ENCODE measurements at regions not wholly inside any gene's neighbourhood (a gene's known extent, or its start where the extent isn't known, plus 50 kb on each side); places are given as distances from the start of the nearest gene placed in this dataset.

DNA sequence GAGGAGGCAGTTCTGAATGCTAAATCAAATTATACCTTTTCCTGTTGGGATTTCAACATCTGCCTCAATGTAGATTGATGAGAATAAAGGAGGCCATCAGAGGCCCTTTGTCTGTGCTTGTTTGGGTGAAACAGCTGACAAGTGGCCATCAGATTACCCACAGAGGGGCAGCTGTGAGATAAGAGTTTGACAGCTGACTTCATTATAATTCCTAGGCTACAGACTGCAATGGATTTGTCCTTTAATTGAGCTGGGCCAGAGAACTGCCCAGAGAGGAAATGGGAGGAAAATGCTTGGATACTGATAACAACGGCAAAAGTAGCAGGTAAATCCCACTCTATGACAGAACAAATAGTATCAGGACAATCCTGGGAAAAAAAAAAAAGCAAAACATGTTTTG is 649.4 kb downstream of the HDGFL1 start:
- no peak for TF ChIP-seq EZH2 (IDR thresholded peaks at IDR 0.05; ENCODE audit: low read length, missing control alignments)
- TF ChIP-seq, protein P1, sequence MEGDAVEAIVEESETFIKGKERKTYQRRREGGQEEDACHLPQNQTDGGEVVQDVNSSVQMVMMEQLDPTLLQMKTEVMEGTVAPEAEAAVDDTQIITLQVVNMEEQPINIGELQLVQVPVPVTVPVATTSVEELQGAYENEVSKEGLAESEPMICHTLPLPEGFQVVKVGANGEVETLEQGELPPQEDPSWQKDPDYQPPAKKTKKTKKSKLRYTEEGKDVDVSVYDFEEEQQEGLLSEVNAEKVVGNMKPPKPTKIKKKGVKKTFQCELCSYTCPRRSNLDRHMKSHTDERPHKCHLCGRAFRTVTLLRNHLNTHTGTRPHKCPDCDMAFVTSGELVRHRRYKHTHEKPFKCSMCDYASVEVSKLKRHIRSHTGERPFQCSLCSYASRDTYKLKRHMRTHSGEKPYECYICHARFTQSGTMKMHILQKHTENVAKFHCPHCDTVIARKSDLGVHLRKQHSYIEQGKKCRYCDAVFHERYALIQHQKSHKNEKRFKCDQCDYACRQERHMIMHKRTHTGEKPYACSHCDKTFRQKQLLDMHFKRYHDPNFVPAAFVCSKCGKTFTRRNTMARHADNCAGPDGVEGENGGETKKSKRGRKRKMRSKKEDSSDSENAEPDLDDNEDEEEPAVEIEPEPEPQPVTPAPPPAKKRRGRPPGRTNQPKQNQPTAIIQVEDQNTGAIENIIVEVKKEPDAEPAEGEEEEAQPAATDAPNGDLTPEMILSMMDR (conservative IDR thresholded peaks at IDR 0.05 in 1 of 2, IDR thresholded peaks at IDR 0.05 in 1 of 2; ENCODE audit: low read depth in 1 of 2, low read length in 2 of 2) = no peak
- no peak overlapping the region for H2AFZ ChIP-seq (ENCODE audit: low read length)

DNA sequence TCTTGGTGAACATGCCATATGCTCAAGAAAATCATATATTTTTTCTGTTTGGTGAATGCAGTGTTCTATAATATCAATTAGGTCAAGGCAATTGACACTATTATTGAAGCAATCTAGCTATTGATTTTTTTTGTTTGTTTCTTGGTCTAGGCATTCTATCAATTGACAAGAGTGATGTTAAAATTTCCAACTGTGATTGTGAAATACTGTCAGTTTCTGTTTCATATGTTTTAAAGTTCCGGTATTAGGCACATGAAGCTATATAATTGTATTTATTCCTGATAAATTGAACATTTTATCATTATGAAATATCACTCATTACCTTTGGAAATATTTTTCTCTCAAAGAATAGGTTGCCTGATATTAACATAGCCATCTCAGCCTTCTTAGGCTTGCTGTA is 653.4 kb downstream of the HDGFL1 start:
- no peak overlapping the region for H2AFZ ChIP-seq (ENCODE audit: low read length)
- H3K27me3 ChIP-seq (ENCODE audit: control insufficient read depth, insufficient read depth, low read length) = no peaks in the 10 kb centered on the region
- no peaks in the 10 kb centered on the region for H3K4me1 ChIP-seq (ENCODE audit: control insufficient read depth, extremely low read depth, insufficient read depth, low read length)
- no peak for DNase-seq (ENCODE audit: low read depth in 2 of 2)
- no peaks in the 10 kb centered on the region for H3K9me3 ChIP-seq (ENCODE audit: control insufficient read depth, insufficient read depth, low read depth, low read length)
- H3K27ac ChIP-seq (ENCODE audit: insufficient read depth, low read length) = no peak overlapping the region
- H3K4me2 ChIP-seq (ENCODE audit: extremely low read depth, insufficient read depth, low read length) = no peak overlapping the region
- TF ChIP-seq EZH2 (IDR thresholded peaks at IDR 0.05; ENCODE audit: low read length, missing control alignments) = no peak
- TF ChIP-seq, protein P1 (conservative IDR thresholded peaks at IDR 0.05 in 1 of 2, IDR thresholded peaks at IDR 0.05 in 1 of 2; ENCODE audit: low read depth in 1 of 2, low read length in 2 of 2) = no peak
- no peaks in the 10 kb centered on the region for H4K20me1 ChIP-seq (ENCODE audit: control insufficient read depth, extremely low read depth, insufficient read depth, low read length)
- H3K4me3 ChIP-seq (replicated peaks in 1 of 4; ENCODE audit: control extremely low read depth in 1 of 4, insufficient read depth in 1 of 4, low read depth in 3 of 4, low read length in 4 of 4) = no peak overlapping the region
- no peaks in the 10 kb centered on the region for H3K36me3 ChIP-seq (ENCODE audit: control insufficient read depth, insufficient read depth, low read length)
- H3K79me2 ChIP-seq (ENCODE audit: control insufficient read depth, insufficient read depth, low read length) = no peaks in the 10 kb centered on the region
- no peak overlapping the region for H3K9ac ChIP-seq (ENCODE audit: insufficient read depth, low read length)

More for the DNA sequence above, 649.4 kb downstream of the HDGFL1 start:
- Histone ChIP-seq H3K79me2 (ENCODE audit: control insufficient read depth, insufficient read depth, low read length) (no peaks in the 10 kb centered on the region), H3K4me1 (ENCODE audit: control insufficient read depth, extremely low read depth, insufficient read depth, low read length) (no peaks in the 10 kb centered on the region), H4K20me1 (ENCODE audit: control insufficient read depth, extremely low read depth, insufficient read depth, low read length) (no peaks in the 10 kb centered on the region), H3K36me3 (ENCODE audit: control insufficient read depth, insufficient read depth, low read length) (no peaks in the 10 kb centered on the region), H3K9ac (ENCODE audit: insufficient read depth, low read length) (no peak overlapping the region), H3K4me3 (replicated peaks in 1 of 4; ENCODE audit: control extremely low read depth in 1 of 4, insufficient read depth in 1 of 4, low read depth in 3 of 4, low read length in 4 of 4) (no peak overlapping the region), H3K27me3 (ENCODE audit: control insufficient read depth, insufficient read depth, low read length) (no peaks in the 10 kb centered on the region), H3K27ac (ENCODE audit: insufficient read depth, low read length) (no peak overlapping the region), H3K4me2 (ENCODE audit: extremely low read depth, insufficient read depth, low read length) (no peak overlapping the region), H3K9me3 (ENCODE audit: control insufficient read depth, insufficient read depth, low read depth, low read length) (no peaks in the 10 kb centered on the region)
- DNase-seq (ENCODE audit: low read depth in 2 of 2) = no peak

DNA sequence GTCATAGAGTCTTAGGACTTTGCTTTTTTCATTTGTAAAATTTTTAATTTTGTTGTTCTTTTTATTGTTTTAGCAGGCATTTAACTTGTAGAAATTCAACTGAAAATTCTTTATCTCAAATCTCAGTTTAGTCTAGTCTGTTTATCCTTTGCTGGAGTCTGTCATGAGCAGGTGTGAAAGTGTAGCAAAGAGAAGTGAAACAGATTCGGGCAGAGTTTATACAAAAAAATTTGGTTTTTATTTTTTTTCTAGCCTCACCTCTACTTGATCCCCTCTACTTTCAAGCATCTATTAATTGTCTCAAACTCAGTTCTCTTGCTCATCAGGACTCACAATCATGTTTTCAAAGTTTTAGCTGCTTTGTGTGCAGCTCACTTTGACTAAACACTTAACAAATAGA is 655.2 kb downstream of the HDGFL1 start:
- no peak overlapping the region for H2AFZ ChIP-seq (ENCODE audit: low read length)
- no peaks in the 10 kb centered on the region for H3K9me3 ChIP-seq (ENCODE audit: control insufficient read depth, insufficient read depth, low read depth, low read length)
- TF ChIP-seq, protein P1 (conservative IDR thresholded peaks at IDR 0.05 in 1 of 2, IDR thresholded peaks at IDR 0.05 in 1 of 2; ENCODE audit: low read depth in 1 of 2, low read length in 2 of 2) = no peak
- no peak for TF ChIP-seq EZH2 (IDR thresholded peaks at IDR 0.05; ENCODE audit: low read length, missing control alignments)

More for the DNA sequence above, 655.2 kb downstream of the HDGFL1 start:
- H3K4me1 ChIP-seq (ENCODE audit: control insufficient read depth, extremely low read depth, insufficient read depth, low read length) = no peaks in the 10 kb centered on the region
- H3K27me3 ChIP-seq (ENCODE audit: control insufficient read depth, insufficient read depth, low read length) = no peaks in the 10 kb centered on the region
- no peaks in the 10 kb centered on the region for H3K36me3 ChIP-seq (ENCODE audit: control insufficient read depth, insufficient read depth, low read length)
- no peak overlapping the region for H3K27ac ChIP-seq (ENCODE audit: insufficient read depth, low read length)
- H3K79me2 ChIP-seq (ENCODE audit: control insufficient read depth, insufficient read depth, low read length) = no peaks in the 10 kb centered on the region
- no peak overlapping the region for H3K4me2 ChIP-seq (ENCODE audit: extremely low read depth, insufficient read depth, low read length)
- DNase-seq (ENCODE audit: low read depth in 2 of 2) = no peak
- no peak overlapping the region for H3K4me3 ChIP-seq (replicated peaks in 1 of 4; ENCODE audit: control extremely low read depth in 1 of 4, insufficient read depth in 1 of 4, low read depth in 3 of 4, low read length in 4 of 4)
- no peak overlapping the region for H3K9ac ChIP-seq (ENCODE audit: insufficient read depth, low read length)
- no peaks in the 10 kb centered on the region for H4K20me1 ChIP-seq (ENCODE audit: control insufficient read depth, extremely low read depth, insufficient read depth, low read length)
